Right atrium auricular region (tissue), 2 donors: ENCODE measurements at regions not wholly inside any gene's neighbourhood (a gene's known extent, or its start where the extent isn't known, plus 50 kb on each side); places are given as distances from the start of the nearest gene placed in this dataset.

Source experiments
- DNase-seq: peaks from one replicate; pipeline ENCODE4 v3.0.0-alpha.2; 2019; ENCODE audit warnings: low spot score
- H3K27ac ChIP-seq, 2 donors: fragments of 200-600 bp; sonication (generic); 1 replicate in 1 of 2; 2 replicates in 1 of 2; pipeline ENCODE4 v1.5.1; 2016 to 2019
- H3K27me3 ChIP-seq, 2 donors: fragments of 200-600 bp; sonication (generic); one replicate each; pipeline versions ENCODE4 v1.5.1 to v1.6.0; 2017 to 2019
- H3K36me3 ChIP-seq: fragments of 200-600 bp; sonication (generic); one replicate; pipeline ENCODE4 v1.5.1; 2016
- H3K4me1 ChIP-seq, 2 donors: fragments of 200-600 bp; sonication (generic); one replicate each; pipeline versions ENCODE4 v1.5.1 to v1.6.0; 2017 to 2019
- H3K4me3 ChIP-seq, 2 donors: fragments of 200-600 bp; sonication (generic); 1 replicate in 1 of 2; 2 replicates in 1 of 2; pipeline ENCODE4 v1.5.1; 2017 to 2019; ENCODE audit warnings: mild to moderate bottlenecking in 1 of 2, moderate library complexity in 1 of 2
- H3K9me3 ChIP-seq, 2 donors: fragments of 200-600 bp; sonication (generic); one replicate each; pipeline ENCODE4 v1.5.1; 2019
- TF ChIP-seq, protein P1 (sequence below), 2 donors: fragments of 200-600 bp; sonication (generic); IDR thresholded peaks; one replicate each; pipeline ENCODE4 v1.5.1; 2019; ENCODE audit warnings: antibody characterized with exemption in 2 of 2

DNA sequence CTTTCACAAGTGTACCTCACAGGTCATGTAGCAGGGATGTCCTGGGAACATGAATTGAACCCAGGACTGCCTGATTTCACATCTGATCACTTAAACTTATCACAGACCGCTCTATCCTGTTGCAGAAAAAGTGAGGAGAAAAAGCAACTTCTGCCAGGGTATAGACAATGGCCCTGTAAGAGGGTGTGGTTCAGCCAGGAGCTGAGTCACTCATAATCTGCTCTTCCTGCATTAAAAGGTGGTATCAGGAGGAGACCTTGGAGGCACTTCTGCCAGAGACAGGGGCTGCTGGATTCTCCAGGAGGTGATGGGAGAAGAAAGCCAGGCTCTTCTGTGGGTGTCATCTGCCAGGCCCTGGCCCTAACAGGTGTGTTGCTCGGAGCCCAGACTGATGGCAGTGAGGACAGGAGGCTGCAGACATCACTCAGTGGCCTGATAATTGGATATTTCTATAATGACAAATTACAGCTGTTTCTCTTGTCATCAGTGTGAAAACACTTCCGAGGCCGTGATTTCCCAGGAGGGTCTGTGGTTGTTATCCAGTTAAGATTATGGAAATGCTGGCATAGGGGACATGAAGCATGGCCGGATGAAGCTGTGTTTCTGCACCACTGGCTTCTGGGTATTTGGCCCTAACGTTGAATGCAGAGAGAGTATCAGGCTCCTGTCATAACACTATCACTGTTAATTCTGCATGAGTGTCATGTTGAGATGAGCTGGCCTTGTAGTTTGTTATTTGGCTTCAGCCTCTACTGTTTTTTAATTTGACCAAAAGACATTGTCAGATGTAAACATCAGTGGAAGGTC lies 125.1 kb upstream of the ZBED5 start:
- peaks cover 0 to 11% of the 10 kb centered on the region in 2 donors for H3K4me1 ChIP-seq
- H3K36me3 ChIP-seq, result no peaks in the 10 kb centered on the region
- peaks cover 0 to 5% of the 10 kb centered on the region in 2 donors for H3K9me3 ChIP-seq
- H3K27ac ChIP-seq, result peak overlapping the region in 1 of 2 donors; percentile 1
- H3K27me3 ChIP-seq, result no peaks in the 10 kb centered on the region
- TF ChIP-seq, protein P1, sequence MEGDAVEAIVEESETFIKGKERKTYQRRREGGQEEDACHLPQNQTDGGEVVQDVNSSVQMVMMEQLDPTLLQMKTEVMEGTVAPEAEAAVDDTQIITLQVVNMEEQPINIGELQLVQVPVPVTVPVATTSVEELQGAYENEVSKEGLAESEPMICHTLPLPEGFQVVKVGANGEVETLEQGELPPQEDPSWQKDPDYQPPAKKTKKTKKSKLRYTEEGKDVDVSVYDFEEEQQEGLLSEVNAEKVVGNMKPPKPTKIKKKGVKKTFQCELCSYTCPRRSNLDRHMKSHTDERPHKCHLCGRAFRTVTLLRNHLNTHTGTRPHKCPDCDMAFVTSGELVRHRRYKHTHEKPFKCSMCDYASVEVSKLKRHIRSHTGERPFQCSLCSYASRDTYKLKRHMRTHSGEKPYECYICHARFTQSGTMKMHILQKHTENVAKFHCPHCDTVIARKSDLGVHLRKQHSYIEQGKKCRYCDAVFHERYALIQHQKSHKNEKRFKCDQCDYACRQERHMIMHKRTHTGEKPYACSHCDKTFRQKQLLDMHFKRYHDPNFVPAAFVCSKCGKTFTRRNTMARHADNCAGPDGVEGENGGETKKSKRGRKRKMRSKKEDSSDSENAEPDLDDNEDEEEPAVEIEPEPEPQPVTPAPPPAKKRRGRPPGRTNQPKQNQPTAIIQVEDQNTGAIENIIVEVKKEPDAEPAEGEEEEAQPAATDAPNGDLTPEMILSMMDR (IDR thresholded peaks at IDR 0.05), result no peak
- no peak for DNase-seq
- H3K4me3 ChIP-seq, result no peak overlapping the region

- H3K9me3 ChIP-seq, result peaks cover 0 to 5% of the 10 kb centered on the region in 2 donors
- TF ChIP-seq, protein P1 (IDR thresholded peaks at IDR 0.05), result no peak
- H3K4me3 ChIP-seq, result no peak overlapping the region
- H3K27ac ChIP-seq, result no peak overlapping the region
- no peaks in the 10 kb centered on the region for H3K27me3 ChIP-seq
- H3K36me3 ChIP-seq, result no peaks in the 10 kb centered on the region
- no peak for DNase-seq
- peaks cover 0 to 17% of the 10 kb centered on the region in 2 donors for H3K4me1 ChIP-seq
These were observed 121.7 kb upstream of the ZBED5 start for GRCh38 chr11:10979529-10979928.

DNA sequence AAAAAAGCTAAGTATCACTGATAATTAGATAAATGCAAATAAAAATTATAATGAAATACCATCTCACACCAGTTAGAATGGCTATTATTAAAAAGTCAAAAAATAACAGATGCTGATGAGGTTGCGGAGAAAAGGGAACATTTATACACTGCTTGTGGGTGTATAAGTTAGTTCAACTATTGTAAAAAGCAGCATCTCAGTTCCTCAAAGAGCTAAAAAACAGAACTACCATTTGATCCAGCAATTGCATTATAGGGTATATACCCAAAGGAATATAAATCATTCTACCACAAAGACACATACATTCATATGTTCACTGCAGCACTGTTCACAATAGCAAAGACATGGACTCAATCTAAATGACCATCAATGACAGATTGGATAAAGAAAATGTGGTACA lies 120.3 kb upstream of the ZBED5 start:
- no peaks in the 10 kb centered on the region for H3K27me3 ChIP-seq
- TF ChIP-seq, protein P1 (IDR thresholded peaks at IDR 0.05), result no peak
- DNase-seq, result no peak
- H3K9me3 ChIP-seq, result peaks cover 0 to 5% of the 10 kb centered on the region in 2 donors
- no peak overlapping the region for H3K27ac ChIP-seq
- peaks cover 0 to 13% of the 10 kb centered on the region in 2 donors for H3K4me1 ChIP-seq
- no peaks in the 10 kb centered on the region for H3K36me3 ChIP-seq
- no peak overlapping the region for H3K4me3 ChIP-seq

DNA sequence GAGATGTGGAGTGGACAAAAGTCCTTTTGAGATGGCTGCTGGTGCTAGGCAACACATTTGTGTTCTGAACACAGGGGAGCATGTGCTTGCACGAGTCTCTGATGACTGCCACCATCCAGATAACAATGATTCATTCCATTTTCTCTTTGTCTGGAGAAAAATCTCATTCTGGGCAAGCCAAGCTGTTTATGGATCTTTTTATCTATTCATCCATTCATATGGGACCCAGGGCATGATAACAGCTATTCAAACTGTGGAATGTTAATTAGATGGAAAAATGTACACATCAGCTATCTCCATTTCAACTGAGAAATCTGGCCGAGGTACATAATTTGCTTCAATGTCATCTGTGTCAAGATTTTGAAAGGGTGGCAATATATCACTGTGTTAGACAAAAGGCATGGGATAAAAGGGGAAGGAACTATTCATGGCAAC lies 117.5 kb upstream of the ZBED5 start:
- Histone ChIP-seq H3K27ac (peak overlapping the region in 1 of 2 donors; percentile 37), H3K27me3 (no peaks in the 10 kb centered on the region), H3K36me3 (no peaks in the 10 kb centered on the region), H3K4me1 (peaks cover 0 to 6% of the 10 kb centered on the region in 2 donors), H3K4me3 (no peak overlapping the region), H3K9me3 (peaks cover 0 to 5% of the 10 kb centered on the region in 2 donors)
- DNase-seq, result no peak
- TF ChIP-seq, protein P1 (IDR thresholded peaks at IDR 0.05), result no peak

DNA sequence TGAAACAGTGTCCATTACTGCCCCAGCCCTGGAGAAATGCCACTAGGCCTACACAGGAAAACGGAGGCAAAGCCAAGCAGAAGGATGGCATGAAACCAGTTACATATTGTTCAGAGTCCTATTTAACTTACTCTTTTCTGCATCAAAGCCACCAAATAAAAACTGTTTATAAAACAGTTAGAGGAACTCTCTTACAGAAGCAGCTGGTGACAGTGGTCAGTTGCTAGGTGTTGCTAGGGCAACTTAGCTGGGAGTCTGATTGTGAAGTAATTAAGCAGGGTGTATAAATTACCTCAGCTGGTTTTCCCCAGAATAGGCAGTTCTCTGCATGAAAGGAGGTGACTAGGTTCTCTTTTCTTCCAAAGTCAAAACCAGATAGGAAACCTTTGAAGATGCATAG lies 115.6 kb upstream of the ZBED5 start:
- TF ChIP-seq, protein P1 (IDR thresholded peaks at IDR 0.05), result no peak
- Histone ChIP-seq H3K27ac (no peak overlapping the region), H3K4me1 (peaks cover 0 to 6% of the 10 kb centered on the region in 2 donors), H3K27me3 (no peaks in the 10 kb centered on the region), H3K9me3 (no peaks in the 10 kb centered on the region), H3K36me3 (no peaks in the 10 kb centered on the region), H3K4me3 (no peak overlapping the region)
- no peak for DNase-seq
